Stimulated activated naive CD4-positive, alpha-beta T cell (primary cell): ENCODE measurements at regions not wholly inside any gene's neighbourhood (a gene's known extent, or its start where the extent isn't known, plus 50 kb on each side); places are given as distances from the start of the nearest gene placed in this dataset.
"Not testable (repeated sequence)": the region's sequence is repeated elsewhere in the genome, so short reads cannot be mapped to it uniquely, and the experiment has no call there.

Experiments
- DNase-seq, 6 experiments: peaks; one replicate each; lab custom pipeline; 2025; lab: John Stamatoyannopoulos, UW

GRCh38 chrX:66110112-66110511 lies 53.9 kb upstream of the HEPH start:
- DNase-seq: peak in 3 of 6 experiments; percentile 1 to 20 (median 19)

GRCh38 chrX:66107860-66108259 lies 56.2 kb upstream of the HEPH start:
- DNase-seq: not testable (repeated sequence)

- DNase-seq: not testable (repeated sequence)
These were observed 61.6 kb upstream of the HEPH start for GRCh38 chrX:66102398-66102797.

- no peak for DNase-seq
These were observed 58.3 kb upstream of the VSIG4 start for GRCh38 chrX:66098162-66098561.

- DNase-seq: not testable (repeated sequence)
These were observed 57.1 kb upstream of the VSIG4 start for GRCh38 chrX:66096987-66097386.

GRCh38 chrX:66090004-66090403 lies 50.1 kb upstream of the VSIG4 start:
- not testable (repeated sequence) for DNase-seq
